22Rv1 (cell line): ENCODE measurements at regions not wholly inside any gene's neighbourhood (a gene's known extent, or its start where the extent isn't known, plus 50 kb on each side); places are given as distances from the start of the nearest gene placed in this dataset.

Experiments
- ZFX ChIP-seq: fragments of 450-650 bp; IDR thresholded peaks from 2 replicates; pipeline ENCODE4 v1.6.1; 2017; ENCODE audit warnings: antibody characterized with exemption, borderline replicate concordance
- TF ChIP-seq, protein P1 (sequence below): fragments of 450-650 bp; IDR thresholded peaks from 2 replicates; pipeline ENCODE4 v1.5.1; 2017; ENCODE audit warnings: mild to moderate bottlenecking

DNA sequence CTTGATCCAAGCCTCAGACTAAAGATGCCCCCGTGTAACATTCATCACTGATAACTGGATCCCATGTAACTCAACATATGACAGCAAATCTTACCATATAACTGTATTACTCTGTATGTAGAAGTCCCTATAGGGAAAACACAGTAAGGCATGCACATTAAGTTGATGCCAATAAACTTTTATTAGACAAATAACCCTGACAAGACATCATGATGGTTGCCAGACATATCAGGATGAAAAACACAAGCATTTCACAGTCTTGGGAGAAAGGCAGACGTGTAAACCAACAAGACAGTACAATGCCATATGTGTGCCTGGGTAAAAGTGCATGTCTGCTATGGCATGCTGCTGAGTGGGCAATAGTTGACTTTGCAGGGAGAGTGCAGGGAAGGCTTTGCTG lies 142.2 kb downstream of the HERPUD2 start:
- TF ChIP-seq, protein P1, sequence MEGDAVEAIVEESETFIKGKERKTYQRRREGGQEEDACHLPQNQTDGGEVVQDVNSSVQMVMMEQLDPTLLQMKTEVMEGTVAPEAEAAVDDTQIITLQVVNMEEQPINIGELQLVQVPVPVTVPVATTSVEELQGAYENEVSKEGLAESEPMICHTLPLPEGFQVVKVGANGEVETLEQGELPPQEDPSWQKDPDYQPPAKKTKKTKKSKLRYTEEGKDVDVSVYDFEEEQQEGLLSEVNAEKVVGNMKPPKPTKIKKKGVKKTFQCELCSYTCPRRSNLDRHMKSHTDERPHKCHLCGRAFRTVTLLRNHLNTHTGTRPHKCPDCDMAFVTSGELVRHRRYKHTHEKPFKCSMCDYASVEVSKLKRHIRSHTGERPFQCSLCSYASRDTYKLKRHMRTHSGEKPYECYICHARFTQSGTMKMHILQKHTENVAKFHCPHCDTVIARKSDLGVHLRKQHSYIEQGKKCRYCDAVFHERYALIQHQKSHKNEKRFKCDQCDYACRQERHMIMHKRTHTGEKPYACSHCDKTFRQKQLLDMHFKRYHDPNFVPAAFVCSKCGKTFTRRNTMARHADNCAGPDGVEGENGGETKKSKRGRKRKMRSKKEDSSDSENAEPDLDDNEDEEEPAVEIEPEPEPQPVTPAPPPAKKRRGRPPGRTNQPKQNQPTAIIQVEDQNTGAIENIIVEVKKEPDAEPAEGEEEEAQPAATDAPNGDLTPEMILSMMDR, result no peak
- no peak for TF ChIP-seq ZFX
